Hematopoietic multipotent progenitor cell treated with erythropoietin and hydrocortisone succinate and interleukin-3 and kit ligand, for 6 days (in vitro differentiated cells): ENCODE measurements at regions not wholly inside any gene's neighbourhood (a gene's known extent, or its start where the extent isn't known, plus 50 kb on each side); places are given as distances from the start of the nearest gene placed in this dataset.
"Not testable (repeated sequence)": the region's sequence is repeated elsewhere in the genome, so short reads cannot be mapped to it uniquely, and the experiment has no call there.

Experiments used
- DNase-seq: peaks from one replicate; pipeline ENCODE4 v3.0.0-alpha.2; 2015

DNA sequence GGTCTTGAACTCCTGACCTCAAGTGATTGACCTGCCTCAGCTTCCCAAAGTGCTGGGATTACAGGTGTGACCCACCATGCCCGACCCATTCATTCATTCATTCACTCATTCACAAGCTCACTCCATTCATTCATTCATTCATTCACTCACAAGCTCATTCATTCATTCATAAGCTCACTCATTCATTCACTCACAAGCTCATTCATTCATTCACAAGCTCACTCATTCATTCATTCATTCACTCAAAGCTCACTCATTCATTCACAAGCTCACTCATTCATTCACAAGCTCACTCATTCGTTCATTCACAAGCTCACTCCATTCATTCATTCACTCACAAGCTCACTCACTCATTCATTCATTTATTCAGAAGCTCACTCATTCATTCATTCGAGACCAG lies 198.6 kb downstream of the SHOX start:
- no peak for DNase-seq

DNA sequence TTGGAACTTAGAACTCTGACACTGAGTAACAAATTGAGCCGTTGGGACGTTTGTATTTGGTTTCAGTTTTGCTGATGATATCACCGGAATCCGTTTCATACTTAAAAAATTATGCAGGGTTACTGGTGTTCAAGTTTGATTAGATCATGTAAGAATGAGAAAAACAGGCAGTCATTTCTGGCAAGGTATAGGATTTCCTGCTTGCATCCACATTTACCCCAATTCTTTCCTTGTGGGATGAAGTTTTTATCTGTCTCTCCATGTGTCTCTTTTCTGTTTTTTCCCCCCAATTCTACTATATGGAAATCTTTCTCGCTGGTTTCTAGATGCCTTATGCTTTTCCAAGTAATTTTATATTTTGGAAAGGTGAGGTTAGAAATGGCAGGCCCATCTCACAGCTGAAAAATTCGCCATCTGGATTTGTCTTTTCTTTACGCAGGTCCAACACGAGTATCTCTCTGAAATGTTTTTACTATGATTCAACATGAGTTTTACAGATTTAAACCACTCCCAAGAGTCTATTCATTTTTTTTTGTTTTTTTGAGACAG lies 197.9 kb downstream of the SHOX start:
- DNase-seq = peak; percentile 1

DNA sequence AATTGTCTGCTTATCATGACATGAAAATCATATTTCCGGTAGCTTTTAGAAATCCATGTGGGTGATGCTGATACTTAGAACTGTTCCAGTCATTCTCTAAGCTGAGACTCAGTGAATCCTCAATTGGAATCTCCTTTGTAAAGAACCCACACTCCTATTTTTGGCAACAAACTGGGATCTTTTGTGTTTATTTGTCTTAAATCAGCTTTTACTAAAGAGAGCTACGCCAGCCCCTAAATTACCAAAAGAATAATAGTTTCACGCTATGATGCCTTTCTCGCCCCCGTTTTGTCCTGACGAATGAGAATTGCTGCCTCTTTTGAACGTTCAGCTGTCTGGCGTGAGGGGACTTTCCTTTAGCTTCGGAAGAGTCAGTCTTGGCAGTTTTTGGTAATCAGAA lies 195.9 kb downstream of the SHOX start:
- no peak for DNase-seq

DNA sequence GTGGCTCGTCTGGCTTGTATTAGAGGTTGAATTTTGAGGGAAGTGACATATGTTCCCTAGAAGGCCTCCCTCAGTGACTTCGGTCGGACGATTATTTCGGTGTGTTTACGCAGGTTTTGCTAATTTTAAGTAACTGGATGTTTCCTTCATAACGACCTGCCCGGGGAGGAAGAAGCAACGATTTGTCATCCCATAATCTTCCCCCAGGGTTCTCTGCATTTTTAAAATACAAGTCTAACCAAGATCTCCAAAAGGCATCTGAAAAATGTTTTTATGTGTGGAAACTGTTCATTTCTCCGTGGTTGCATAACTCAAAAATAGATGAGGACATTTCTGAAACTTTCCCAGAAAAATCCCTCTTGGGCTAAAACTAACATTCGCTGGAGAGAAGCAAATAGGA lies 195.4 kb downstream of the SHOX start:
- no peak for DNase-seq

GRCh38 chrX:823073-823472 lies 192.5 kb downstream of the SHOX start:
- not testable (repeated sequence) for DNase-seq

- no peak for DNase-seq
Observed at GRCh38 chrX:821327-822107, 190.9 kb downstream of the SHOX start.

DNA sequence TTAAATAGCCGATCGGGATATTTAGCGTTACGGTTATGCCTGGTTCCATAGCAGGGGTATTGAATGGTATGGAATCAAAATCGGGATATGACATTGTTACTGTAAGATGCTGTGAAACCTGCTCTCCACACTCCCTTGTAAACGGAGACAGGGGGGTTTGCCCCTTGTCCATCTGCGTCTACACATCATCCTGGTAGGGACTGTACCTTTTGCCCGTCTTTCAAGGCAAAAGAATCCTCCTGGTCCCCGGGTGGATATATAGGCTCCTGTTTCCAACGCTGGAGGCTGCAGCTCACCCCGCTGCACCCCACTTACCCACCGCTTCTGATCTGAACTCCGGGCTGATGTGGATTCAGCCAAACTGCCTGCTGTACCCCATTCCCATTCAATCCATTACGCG lies 189.1 kb downstream of the SHOX start:
- no peak for DNase-seq

DNA sequence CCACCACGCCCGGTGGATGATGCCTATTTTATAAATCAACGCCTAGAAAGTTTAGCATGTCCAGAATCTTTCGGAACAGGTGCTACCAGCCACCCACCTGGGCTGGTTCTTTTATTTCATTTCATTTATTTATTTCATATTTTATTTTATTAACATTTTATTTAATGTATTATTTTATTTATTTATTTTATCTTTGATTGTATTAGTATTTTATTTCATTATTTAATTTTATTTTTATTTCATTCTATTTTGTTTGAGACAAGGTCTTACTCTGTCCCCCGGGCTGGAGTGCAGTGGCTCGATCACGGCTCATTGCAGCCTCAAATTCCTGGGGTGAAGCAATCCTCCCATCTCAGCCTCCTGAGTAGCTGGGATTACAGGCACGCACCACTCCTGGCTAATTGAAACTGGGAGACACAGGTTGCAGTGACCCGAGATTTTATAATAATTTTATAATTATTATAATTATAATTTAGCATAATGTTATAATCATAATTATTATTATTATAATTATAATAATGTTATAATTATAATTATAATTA lies 187.2 kb downstream of the SHOX start:
- DNase-seq = no peak

DNA sequence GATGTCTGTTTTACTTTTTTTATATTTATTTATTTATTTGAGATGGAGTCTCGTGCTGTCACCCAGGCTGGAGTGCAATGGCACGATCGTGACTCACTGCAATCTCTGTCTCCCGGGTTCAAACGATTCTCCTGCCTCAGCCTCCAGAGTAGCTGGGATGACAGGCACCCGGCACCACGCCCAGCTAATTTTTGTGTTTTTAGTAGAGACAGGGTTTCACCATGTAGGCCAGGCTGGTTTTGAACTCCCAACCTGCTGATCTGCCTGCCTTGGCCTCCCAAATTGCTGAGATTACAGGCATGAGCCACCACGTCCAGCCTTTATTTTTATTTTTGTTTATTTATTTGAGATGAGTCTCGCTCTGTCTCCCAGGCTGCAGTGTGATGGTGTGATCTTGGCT lies 186.6 kb downstream of the SHOX start:
- DNase-seq = not testable (repeated sequence)

GRCh38 chrX:816411-816810 lies 185.8 kb downstream of the SHOX start:
- DNase-seq = no peak

- DNase-seq = no peak
Observed at GRCh38 chrX:810186-810585, 179.6 kb downstream of the SHOX start.

DNA sequence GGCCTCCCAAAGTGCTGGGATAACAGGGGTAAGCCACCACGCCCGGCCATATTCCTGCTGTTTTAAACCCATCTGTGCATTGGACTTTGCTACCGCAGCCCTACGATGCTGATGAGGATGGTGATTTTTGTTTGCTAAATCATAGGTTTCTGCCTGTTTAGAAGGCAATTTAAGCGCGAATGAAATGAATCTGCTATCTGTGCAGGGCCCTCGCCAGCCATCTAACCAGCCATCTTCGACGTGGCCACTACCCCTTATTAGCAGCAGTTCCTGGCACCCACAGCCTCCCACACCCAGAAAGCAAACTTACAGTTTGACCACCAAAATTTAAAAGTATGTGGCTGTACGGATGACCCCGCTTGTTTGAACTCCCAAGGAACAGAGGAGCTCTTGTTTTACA lies 178.5 kb downstream of the SHOX start:
- DNase-seq = no peak

DNA sequence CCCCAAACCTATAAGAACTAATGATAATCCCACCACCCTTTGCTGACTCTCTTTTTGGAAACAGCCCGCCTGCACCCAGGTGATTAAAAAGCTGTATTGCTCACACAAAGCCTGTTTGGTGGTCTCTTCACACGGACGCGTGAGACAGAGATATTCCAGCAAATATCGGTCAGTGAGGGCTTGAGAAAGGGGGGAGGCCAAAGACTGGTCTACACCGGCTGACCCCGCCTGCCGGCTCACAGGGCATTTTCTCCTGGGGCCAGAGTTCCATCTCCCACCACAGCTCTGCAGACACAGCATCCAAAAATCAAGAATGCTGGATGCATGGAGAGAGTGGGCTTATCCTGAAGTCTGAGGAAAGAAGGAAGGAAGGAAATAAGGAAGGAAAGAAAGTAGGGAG lies 176.0 kb downstream of the SHOX start:
- no peak for DNase-seq

GRCh38 chrX:805988-806387 lies 175.4 kb downstream of the SHOX start:
- no peak for DNase-seq

- DNase-seq = no peak
Observed at GRCh38 chrX:805103-805670, 174.6 kb downstream of the SHOX start.

GRCh38 chrX:802846-803245 lies 172.3 kb downstream of the SHOX start:
- no peak for DNase-seq

- DNase-seq = no peak
Observed at GRCh38 chrX:799808-800207, 169.2 kb downstream of the SHOX start.

GRCh38 chrX:794311-794710 lies 163.7 kb downstream of the SHOX start:
- no peak for DNase-seq

DNA sequence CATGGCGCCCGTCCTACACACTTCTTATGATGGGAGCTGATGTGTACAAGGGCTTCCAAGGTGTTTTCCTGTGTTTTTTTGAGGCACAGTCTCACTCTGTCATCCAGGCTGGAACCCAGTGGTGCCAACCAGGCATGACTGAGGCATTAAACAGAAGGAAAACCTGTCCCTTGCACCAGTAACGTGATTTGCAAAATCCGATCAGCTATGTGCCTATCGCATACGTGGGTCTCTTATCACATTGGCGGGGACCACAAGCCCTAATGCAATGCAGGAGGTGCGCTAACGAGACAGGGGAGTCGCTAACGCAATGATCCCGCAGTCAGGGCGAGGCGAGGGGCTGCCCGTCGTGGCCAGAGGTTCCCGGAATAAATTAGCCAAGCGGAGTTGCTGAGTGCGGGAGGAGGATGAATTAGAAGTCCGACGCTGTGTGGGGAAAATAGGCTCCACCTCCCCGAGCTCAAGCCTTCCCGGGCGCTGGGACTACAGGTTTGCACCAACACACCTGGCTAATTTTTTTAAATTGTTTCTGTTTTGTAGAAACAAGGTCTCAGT lies 162.7 kb downstream of the SHOX start:
- no peak for DNase-seq

DNA sequence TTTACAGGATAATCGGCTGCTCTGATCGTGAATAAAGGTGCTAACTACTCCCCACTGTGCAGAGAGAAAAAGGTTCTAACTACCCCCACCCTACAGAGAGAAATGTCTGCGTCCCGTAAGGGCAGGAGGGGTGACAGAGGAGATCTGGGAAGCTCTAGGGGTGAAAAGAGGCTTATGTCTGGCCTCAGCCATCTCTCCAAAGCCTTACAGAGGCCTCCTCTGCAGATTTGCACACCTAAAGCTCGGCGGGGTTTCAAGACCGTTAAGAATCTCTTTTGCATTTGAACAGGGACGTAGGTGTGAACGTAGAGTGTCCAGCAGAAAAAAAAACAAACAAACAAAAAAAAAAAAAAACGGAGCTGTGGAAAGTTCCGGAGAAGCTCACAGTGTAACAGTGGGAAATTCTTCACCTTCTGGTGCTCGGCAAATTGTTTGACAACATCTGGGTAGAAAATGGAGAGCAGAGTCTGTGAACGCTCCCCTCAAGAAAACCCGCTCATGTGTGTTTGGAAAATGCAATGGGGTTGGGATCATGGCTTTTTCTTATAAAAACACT lies 161.0 kb downstream of the SHOX start:
- DNase-seq = no peak

DNA sequence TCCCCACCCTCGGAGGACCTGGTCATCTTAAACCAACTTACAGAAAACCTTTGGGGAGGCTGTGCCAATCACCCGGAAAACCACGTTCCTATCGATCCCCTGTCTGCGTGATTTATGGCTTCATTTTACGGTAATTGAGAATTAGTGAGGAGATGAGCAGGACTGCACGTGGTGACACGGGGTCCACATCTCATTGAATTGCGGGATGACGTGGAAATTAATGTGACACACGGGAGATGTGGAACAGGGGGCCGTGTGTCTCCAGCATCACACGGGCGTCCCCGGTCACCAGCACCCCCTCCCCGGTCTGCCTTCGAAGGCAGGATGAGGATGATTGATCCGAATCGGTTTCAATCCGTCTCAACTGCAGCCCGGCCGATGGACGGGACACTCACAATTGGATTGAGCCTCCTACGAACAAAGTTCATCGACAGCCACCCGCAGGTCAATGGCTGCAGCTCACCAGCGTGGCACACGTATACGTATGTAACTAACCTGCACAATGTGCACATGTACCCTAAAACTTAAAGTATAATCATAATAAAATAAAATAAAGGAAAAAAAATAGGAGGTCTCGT lies 160.3 kb downstream of the SHOX start:
- DNase-seq = no peak

GRCh38 chrX:790041-790506 lies 159.5 kb downstream of the SHOX start:
- DNase-seq = no peak

DNA sequence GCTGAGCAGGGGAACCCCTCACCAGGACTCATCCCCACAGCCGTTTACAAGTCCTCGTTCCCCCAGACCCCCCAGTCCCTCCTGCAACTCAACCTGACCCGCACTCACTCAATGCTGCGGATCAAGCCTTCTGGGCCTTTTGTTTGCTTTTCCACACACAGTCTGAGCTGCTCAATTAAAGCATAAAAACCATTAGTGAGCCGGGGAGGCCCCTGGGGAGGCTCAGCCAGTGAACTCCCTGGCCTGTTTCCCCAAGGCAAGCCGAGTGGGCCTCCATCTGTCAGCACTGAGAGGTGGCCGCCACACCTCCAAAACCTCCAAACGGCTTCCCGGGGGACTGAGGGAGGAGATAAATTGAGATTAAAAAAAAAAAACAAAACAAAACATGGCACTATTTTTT lies 158.5 kb downstream of the SHOX start:
- DNase-seq = no peak
